GM12875 (cell line): ENCODE measurements at regions not wholly inside any gene's neighbourhood (a gene's known extent, or its start where the extent isn't known, plus 50 kb on each side); places are given as distances from the start of the nearest gene placed in this dataset.
"Not testable (repeated sequence)": the region's sequence is repeated elsewhere in the genome, so short reads cannot be mapped to it uniquely, and the experiment has no call there.

Experiments
- H3K4me3 ChIP-seq: one replicate; pipeline ENCODE4 v1.5.1; 2011; ENCODE audit warnings: low read depth, low read length, control low read depth
- CTCF ChIP-seq: IDR thresholded peaks from 2 replicates; pipeline ENCODE4 v1.5.1; 2011; ENCODE audit warnings: low read depth, mild to moderate bottlenecking, control low read depth, inconsistent platforms, low read length, moderate library complexity, borderline replicate concordance; ENCODE audit not compliant: insufficient read depth

GRCh38 chr4:57734104-57734670, 624.0 kb upstream of the IGFBP7 start:
- H3K4me3 ChIP-seq: no peak overlapping the region
- TF ChIP-seq CTCF: no peak

GRCh38 chr4:57729775-57730570, 619.8 kb upstream of the IGFBP7 start:
- not testable (repeated sequence) for H3K4me3 ChIP-seq

GRCh38 chr4:57726154-57726553, 616.0 kb upstream of the IGFBP7 start:
- H3K4me3 ChIP-seq: no peak overlapping the region
- TF ChIP-seq CTCF: no peak

- no peak for TF ChIP-seq CTCF
- H3K4me3 ChIP-seq: no peak overlapping the region
These were observed 609.3 kb upstream of the IGFBP7 start for GRCh38 chr4:57719456-57719855.

- H3K4me3 ChIP-seq: not testable (repeated sequence)
These were observed 604.1 kb upstream of the IGFBP7 start for GRCh38 chr4:57714313-57714712.

GRCh38 chr4:57710053-57710452, 599.9 kb upstream of the IGFBP7 start:
- TF ChIP-seq CTCF: no peak
- no peak overlapping the region for H3K4me3 ChIP-seq

- no peak overlapping the region for H3K4me3 ChIP-seq
- no peak for TF ChIP-seq CTCF
These were observed 581.2 kb upstream of the IGFBP7 start for GRCh38 chr4:57691370-57691769.

GRCh38 chr4:57689693-57690205, 579.6 kb upstream of the IGFBP7 start:
- no peak for TF ChIP-seq CTCF
- no peak overlapping the region for H3K4me3 ChIP-seq
